Esophagus squamous epithelium (tissue), 5 donors: ENCODE measurements at regions not wholly inside any gene's neighbourhood (a gene's known extent, or its start where the extent isn't known, plus 50 kb on each side); places are given as distances from the start of the nearest gene placed in this dataset.

Source experiments
- DNase-seq: peaks from one replicate; lab custom pipeline; 2025; lab: John Stamatoyannopoulos, UW
- H3K27ac ChIP-seq, 4 donors: fragments of 200-600 bp; sonication (generic); one replicate each; pipeline ENCODE4 v1.5.1; 2016 to 2019; ENCODE audit warnings: mild to moderate bottlenecking in 1 of 4
- H3K27me3 ChIP-seq, 4 donors: fragments of 200-600 bp; sonication (generic); 1 replicate in 3 of 4; 2 replicates in 1 of 4; pipeline versions ENCODE4 v1.5.1 to v1.6.0; 2017 to 2021; ENCODE audit warnings: antibody characterized with exemption in 1 of 4
- H3K36me3 ChIP-seq, 3 donors: fragments of 200-600 bp; sonication (generic); one replicate each; pipeline ENCODE4 v1.5.1; 2016 to 2019
- H3K4me1 ChIP-seq, 3 donors: fragments of 200-600 bp; sonication (generic); one replicate each; pipeline ENCODE4 v1.5.1; 2017 to 2019
- H3K4me3 ChIP-seq, 4 donors: fragments of 200-600 bp; sonication (generic); 1 replicate in 3 of 4; 2 replicates in 1 of 4; pipeline ENCODE4 v1.5.1; 2016 to 2019; ENCODE audit warnings: mild to moderate bottlenecking in 2 of 4, moderate library complexity in 1 of 4
- H3K9me3 ChIP-seq, 3 donors: fragments of 200-600 bp; sonication (generic); one replicate each; pipeline ENCODE4 v1.5.1; 2016 to 2019
- CTCF ChIP-seq, 6 experiments: fragments of 450-650 bp in 4 of 6; fragments of 200-600 bp in 2 of 6; sonication (generic) in 2 of 6; IDR thresholded peaks; one replicate each; pipeline ENCODE4 v1.5.1; 2016 to 2019; ENCODE audit warnings: antibody characterized with exemption in 6 of 6, mild to moderate bottlenecking in 4 of 6, moderate library complexity in 4 of 6
- POLR2A ChIP-seq, 4 donors: fragments of 450-650 bp; IDR thresholded peaks; one replicate each; pipeline ENCODE4 v1.6.1; 2017; ENCODE audit warnings: antibody characterized with exemption in 4 of 4, mild to moderate bottlenecking in 4 of 4, moderate library complexity in 3 of 4
- WGBS, 2 donors: methylation state at CpG; one replicate each; pipeline ENCODE4 v1.1.5; 2018; 5-methylcytosine and 5-hydroxymethylcytosine counted together
- intact Hi-C: fragments of 100-400 bp; cut with DNase I; formaldehyde crosslinking; loops from one replicate; pipeline ENCODE4 v1.15.0; 2022
- donor health status: DM: yes; HTN: yes; CAD: no.

DNA sequence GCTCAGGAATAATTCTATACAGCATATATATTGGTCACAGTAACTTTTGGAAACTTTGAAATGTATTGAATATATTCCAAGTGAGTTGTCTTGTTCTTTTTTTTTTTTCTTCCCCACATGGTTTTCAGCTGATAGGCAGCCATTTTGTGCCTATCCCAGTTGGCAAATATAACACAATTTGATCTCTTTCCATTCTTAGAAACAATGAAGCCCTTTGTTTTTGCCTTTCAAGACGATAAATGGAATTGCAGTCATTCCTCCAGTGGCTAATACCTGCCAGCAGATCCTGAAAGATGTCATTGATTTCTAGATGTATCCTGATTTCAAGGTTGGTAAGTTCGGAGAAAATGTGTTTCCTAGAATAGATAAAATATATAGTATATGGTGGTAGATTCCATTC is 951.1 kb upstream of the SLC10A2 start:
- no peak overlapping the region for H3K27ac ChIP-seq
- DNase-seq, result no peak
- H3K9me3 ChIP-seq, result no peaks in the 10 kb centered on the region
- 75 to 78% methylated on average over 2 of the region's 2 CpGs for WGBS, 2 donors
- no peaks in the 10 kb centered on the region for H3K36me3 ChIP-seq
- H3K4me3 ChIP-seq, result no peak overlapping the region
- no peak for TF ChIP-seq CTCF (IDR thresholded peaks at IDR 0.05)
- no peak for TF ChIP-seq POLR2A (IDR thresholded peaks at IDR 0.05)
- intact Hi-C loops, result no loop called here
- no peaks in the 10 kb centered on the region for H3K27me3 ChIP-seq
- no peaks in the 10 kb centered on the region for H3K4me1 ChIP-seq

GRCh38 chr13:104015646-104016396 is 949.6 kb upstream of the SLC10A2 start:
- H3K27ac ChIP-seq, result no peak overlapping the region

DNA sequence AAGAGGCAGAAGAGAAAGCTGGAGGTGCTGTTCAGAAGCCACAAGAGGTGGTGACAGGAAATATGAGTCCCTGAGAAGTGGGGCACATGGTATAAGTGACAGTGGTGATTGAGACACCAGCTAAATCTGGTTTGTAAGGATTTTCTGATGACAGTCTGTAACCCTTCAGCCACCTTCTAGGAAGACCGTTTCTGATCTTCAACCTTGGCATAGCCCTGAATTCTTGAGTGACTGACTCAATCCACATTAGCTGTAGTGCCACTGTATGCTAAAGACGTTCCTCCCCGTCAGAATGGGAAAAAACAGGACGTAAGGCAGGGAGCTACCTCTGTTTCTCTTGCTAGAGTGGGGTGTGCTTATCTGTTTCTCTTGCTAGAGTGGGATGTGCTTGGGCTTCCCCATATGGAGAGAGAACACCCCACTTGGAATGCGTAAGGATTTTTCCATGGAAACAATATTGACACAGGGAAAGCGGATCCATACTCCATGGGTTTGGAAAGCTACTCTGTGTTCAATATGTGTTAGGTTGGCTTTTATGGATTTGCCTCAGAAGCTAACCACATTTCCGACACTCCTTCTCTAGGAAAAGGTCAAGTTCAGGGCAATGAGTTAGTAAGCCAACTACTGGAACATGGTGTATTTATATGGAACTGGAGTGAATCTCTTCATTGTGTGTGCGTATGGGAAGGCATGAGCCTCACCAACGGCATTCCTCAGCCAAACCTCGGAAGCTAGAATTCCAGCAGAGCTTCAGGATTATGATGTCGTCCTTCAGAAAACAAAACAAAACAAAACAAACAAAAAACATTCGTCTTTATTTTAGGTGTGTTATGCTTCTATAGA is 948.8 kb upstream of the SLC10A2 start:
- 67 to 76% methylated on average over 12 of the region's 12 CpGs for WGBS, 2 donors
- H3K9me3 ChIP-seq, result no peaks in the 10 kb centered on the region
- TF ChIP-seq POLR2A (IDR thresholded peaks at IDR 0.05) (no peak), CTCF (IDR thresholded peaks at IDR 0.05) (no peak)
- no peak overlapping the region for H3K4me3 ChIP-seq
- no peak overlapping the region for H3K27ac ChIP-seq
- intact Hi-C loops, result no loop called here
- H3K36me3 ChIP-seq, result no peaks in the 10 kb centered on the region
- H3K27me3 ChIP-seq, result no peaks in the 10 kb centered on the region
- H3K4me1 ChIP-seq, result peaks cover 0 to 8% (median 0%) of the 10 kb centered on the region in 3 donors
- DNase-seq, result no peak

More at GRCh38 chr13:104015646-104016396, 949.6 kb upstream of the SLC10A2 start:
- intact Hi-C loops, result no loop called here
- H3K4me1 ChIP-seq, result peaks cover 0 to 8% (median 0%) of the 10 kb centered on the region in 3 donors
- H3K9me3 ChIP-seq, result no peaks in the 10 kb centered on the region
- no peaks in the 10 kb centered on the region for H3K27me3 ChIP-seq
- no peak for TF ChIP-seq POLR2A (IDR thresholded peaks at IDR 0.05)
- no peak for TF ChIP-seq CTCF (IDR thresholded peaks at IDR 0.05)
- no peak overlapping the region for H3K4me3 ChIP-seq
- H3K36me3 ChIP-seq, result no peaks in the 10 kb centered on the region
- WGBS, 2 donors, result 32 to 35% methylated on average over 7 of the region's 7 CpGs
- no peak for DNase-seq

DNA sequence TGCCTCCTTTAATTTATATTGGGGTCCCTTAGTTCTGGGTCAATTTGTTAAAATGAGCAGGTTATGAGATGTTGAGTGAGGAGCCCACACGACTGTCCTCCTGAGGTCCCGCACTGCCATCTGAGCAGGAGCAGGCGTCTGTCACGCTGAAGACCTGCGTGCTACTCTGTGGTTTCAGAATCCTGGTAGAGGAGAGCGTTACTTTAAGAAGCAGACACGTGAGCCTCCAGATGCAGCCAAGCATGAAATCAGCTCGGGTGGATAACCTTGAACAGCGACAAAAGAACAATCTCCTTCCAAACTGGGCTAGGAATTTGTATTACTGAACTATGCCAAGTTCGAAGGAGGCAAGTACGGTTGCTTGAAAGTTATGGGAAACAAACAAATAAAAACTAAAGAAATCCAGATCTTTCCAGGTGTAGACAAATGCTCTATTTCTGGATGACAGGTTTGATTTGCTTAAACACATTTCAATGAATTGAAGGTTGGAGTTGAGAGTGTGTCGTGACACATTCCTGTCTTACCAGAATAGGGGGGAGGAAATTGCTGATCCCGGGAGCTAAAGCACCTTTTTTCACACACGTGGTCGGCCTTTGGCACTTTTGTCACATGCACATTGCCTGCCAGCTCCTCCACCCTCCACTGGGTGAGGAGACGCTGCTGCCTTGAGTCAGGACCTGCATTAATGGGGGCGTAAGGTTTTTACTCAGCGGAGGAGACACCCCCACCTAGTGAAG is 945.5 kb upstream of the SLC10A2 start:
- no peak for TF ChIP-seq CTCF (IDR thresholded peaks at IDR 0.05)
- no peak for TF ChIP-seq POLR2A (IDR thresholded peaks at IDR 0.05)
- WGBS, 2 donors, result 39 to 48% methylated on average over 12 to 18 of the region's 18 CpGs
- Histone ChIP-seq H3K27me3 (no peaks in the 10 kb centered on the region), H3K4me3 (peak overlapping the region in 1 of 4 donors; percentile 29), H3K36me3 (no peaks in the 10 kb centered on the region), H3K27ac (no peak overlapping the region), H3K4me1 (peaks cover 0 to 8% (median 0%) of the 10 kb centered on the region in 3 donors), H3K9me3 (no peaks in the 10 kb centered on the region)
- no peak for DNase-seq
- intact Hi-C loops, result no loop called here
